ENCODE measurements at regions not wholly inside any gene's neighbourhood (a gene's known extent, or its start where the extent isn't known, plus 50 kb on each side); places are given as distances from the start of the nearest gene placed in this dataset.

DNA sequence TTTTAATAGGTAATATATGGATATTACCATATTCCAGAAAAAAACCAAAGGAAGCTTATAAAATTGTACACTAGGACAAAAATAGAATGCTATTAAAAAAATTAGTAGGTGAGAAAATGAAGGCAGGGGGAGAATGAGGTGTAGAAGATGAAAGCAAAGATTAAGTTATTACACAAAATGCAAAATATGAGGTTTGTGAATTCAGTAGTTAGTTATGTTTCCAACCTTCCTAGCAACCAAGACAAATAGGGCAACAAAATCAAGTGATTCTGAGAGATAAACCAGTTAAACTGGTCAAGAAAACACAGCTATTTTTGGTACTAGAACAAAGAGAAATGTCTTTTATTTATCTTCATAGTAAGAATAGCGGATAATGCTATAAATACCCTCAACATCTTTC lies 300.0 kb upstream of the RASGEF1B start:
- H3K4me1 ChIP-seq (ENCODE audit: control insufficient read depth in 3 of 3, insufficient read depth in 2 of 3, low read depth in 1 of 3, low read length in 2 of 3), result no peaks in the 10 kb centered on the region
- no peak overlapping the region for H3K4me3 ChIP-seq (ENCODE audit: low read depth in 1 of 3, low read length in 3 of 3)
- H3K36me3 ChIP-seq (ENCODE audit: control insufficient read depth in 3 of 3, insufficient read depth in 2 of 3, low read depth in 1 of 3, low read length in 3 of 3), result no peaks in the 10 kb centered on the region
- no peaks in the 10 kb centered on the region for H3K27me3 ChIP-seq (ENCODE audit: control insufficient read depth in 3 of 3, insufficient read depth in 3 of 3, low read length in 3 of 3)
- FAIRE-seq (no peak), DNase-seq (no peak)
- H3K27ac ChIP-seq (ENCODE audit: low read depth in 1 of 3, low read length in 2 of 3), result no peak overlapping the region
- WGBS, 3 donors, result 87 to 94% (median 93%) methylated on average over 1 of the region's 1 CpG
- no peaks in the 10 kb centered on the region for H3K9me3 ChIP-seq (ENCODE audit: control insufficient read depth in 2 of 2, insufficient read depth in 1 of 2, low read depth in 1 of 2, low read length in 1 of 2)

DNA sequence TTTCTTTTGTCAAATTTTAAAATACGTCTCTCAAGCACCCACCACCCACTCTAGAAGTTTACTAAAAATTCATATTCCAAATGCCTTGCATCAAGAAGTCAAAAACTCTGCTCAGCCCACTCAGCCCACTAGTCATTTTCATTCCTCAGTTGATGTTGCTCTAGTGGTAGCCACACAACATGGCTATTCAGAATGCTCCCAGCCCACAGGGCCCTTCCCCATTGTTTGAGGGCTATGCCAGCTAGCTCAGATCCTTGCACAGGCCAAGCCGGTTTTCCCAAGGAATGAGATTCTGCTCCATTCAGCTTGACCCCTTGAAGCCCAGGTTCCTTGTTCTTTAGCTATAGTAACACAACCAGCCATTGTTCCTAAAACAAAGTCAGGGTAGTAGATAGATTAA lies 297.5 kb upstream of the RASGEF1B start:
- no peak overlapping the region for H3K27ac ChIP-seq (ENCODE audit: low read depth in 1 of 3, low read length in 2 of 3)
- no peak for FAIRE-seq
- no peak overlapping the region for H3K4me3 ChIP-seq (ENCODE audit: low read depth in 1 of 3, low read length in 3 of 3)
- H3K36me3 ChIP-seq (ENCODE audit: control insufficient read depth in 3 of 3, insufficient read depth in 2 of 3, low read depth in 1 of 3, low read length in 3 of 3), result no peaks in the 10 kb centered on the region
- DNase-seq, result no peak
- no peaks in the 10 kb centered on the region for H3K27me3 ChIP-seq (ENCODE audit: control insufficient read depth in 3 of 3, insufficient read depth in 3 of 3, low read length in 3 of 3)
- WGBS, 3 donors, result 89 to 96% (median 93%) methylated on average over 2 of the region's 2 CpGs
- H3K9me3 ChIP-seq (ENCODE audit: control insufficient read depth in 2 of 2, insufficient read depth in 1 of 2, low read depth in 1 of 2, low read length in 1 of 2), result no peaks in the 10 kb centered on the region
- no peaks in the 10 kb centered on the region for H3K4me1 ChIP-seq (ENCODE audit: control insufficient read depth in 3 of 3, insufficient read depth in 2 of 3, low read depth in 1 of 3, low read length in 2 of 3)

DNA sequence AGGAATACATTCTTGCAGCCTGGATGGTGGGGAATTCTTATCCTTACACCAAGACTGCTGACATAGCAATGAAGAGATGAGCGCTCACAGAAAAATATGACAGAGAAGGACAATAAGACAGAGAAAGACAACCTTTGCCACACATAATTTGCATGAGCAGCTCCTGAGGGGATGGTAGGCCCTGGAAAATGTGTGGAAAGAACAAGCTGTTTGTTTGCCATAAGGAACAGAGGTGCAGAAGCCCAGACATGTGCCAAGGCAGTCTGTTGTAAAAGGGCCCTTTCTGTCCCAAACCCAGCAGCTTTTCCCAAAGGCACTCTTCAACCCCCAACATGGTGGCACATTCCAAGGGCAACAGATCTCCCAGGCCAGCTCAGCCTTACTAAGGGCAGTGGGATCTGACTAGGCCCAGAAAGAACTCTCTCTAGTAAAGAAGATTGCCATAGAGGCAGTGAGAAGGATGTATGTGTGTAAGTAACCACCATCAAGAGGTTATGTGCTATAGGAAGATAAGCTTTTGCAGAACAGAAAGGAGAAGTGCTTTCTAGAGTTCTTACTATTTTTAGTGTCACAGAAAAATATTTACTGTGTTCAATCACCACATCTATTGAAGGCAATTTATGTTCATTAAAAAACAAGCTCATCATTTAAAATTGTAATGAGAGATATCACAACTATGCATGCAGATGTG lies 287.0 kb upstream of the RASGEF1B start:
- FAIRE-seq, result no peak
- H3K36me3 ChIP-seq (ENCODE audit: control insufficient read depth in 3 of 3, insufficient read depth in 2 of 3, low read depth in 1 of 3, low read length in 3 of 3), result no peaks in the 10 kb centered on the region
- H3K9me3 ChIP-seq (ENCODE audit: control insufficient read depth in 2 of 2, insufficient read depth in 1 of 2, low read depth in 1 of 2, low read length in 1 of 2), result peaks cover 0 to 3% of the 10 kb centered on the region in 2 donors
- no peaks in the 10 kb centered on the region for H3K4me1 ChIP-seq (ENCODE audit: control insufficient read depth in 3 of 3, insufficient read depth in 2 of 3, low read depth in 1 of 3, low read length in 2 of 3)
- no peaks in the 10 kb centered on the region for H3K27me3 ChIP-seq (ENCODE audit: control insufficient read depth in 3 of 3, insufficient read depth in 3 of 3, low read length in 3 of 3)
- 94 to 100% (median 100%) methylated on average over 1 of the region's 1 CpG for WGBS, 3 donors
- no peak overlapping the region for H3K27ac ChIP-seq (ENCODE audit: low read depth in 1 of 3, low read length in 2 of 3)
- H3K4me3 ChIP-seq (ENCODE audit: low read depth in 1 of 3, low read length in 3 of 3), result no peak overlapping the region
- no peak for DNase-seq

DNA sequence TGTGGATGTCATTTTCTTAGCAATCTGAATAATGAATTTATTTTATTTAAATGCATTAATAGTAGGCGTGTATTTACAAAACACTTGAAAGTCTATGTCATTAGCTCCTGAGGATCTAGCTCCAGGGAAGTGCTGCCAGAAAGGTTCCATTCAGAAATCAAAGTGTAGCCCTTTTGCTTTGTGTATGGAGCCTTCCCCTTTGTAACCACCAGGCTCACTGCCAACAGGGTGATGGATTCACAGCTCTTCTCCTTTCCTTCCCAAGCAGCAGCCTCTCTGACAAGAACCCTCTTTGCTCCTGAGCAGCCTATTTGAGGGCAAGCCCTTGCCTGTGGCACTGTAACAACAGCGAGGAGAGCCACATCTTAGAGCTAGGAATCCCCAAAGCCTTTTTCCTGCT lies 286.0 kb upstream of the RASGEF1B start:
- Histone ChIP-seq H3K4me3 (ENCODE audit: low read depth in 1 of 3, low read length in 3 of 3) (no peak overlapping the region), H3K27ac (ENCODE audit: low read depth in 1 of 3, low read length in 2 of 3) (no peak overlapping the region), H3K27me3 (ENCODE audit: control insufficient read depth in 3 of 3, insufficient read depth in 3 of 3, low read length in 3 of 3) (no peaks in the 10 kb centered on the region), H3K9me3 (ENCODE audit: control insufficient read depth in 2 of 2, insufficient read depth in 1 of 2, low read depth in 1 of 2, low read length in 1 of 2) (peaks cover 0 to 3% of the 10 kb centered on the region in 2 donors), H3K4me1 (ENCODE audit: control insufficient read depth in 3 of 3, insufficient read depth in 2 of 3, low read depth in 1 of 3, low read length in 2 of 3) (no peaks in the 10 kb centered on the region), H3K36me3 (ENCODE audit: control insufficient read depth in 3 of 3, insufficient read depth in 2 of 3, low read depth in 1 of 3, low read length in 3 of 3) (no peaks in the 10 kb centered on the region)
- WGBS, 3 donors, result 92 to 97% (median 95%) methylated on average over 2 of the region's 2 CpGs
- no peak for FAIRE-seq
- no peak for DNase-seq

DNA sequence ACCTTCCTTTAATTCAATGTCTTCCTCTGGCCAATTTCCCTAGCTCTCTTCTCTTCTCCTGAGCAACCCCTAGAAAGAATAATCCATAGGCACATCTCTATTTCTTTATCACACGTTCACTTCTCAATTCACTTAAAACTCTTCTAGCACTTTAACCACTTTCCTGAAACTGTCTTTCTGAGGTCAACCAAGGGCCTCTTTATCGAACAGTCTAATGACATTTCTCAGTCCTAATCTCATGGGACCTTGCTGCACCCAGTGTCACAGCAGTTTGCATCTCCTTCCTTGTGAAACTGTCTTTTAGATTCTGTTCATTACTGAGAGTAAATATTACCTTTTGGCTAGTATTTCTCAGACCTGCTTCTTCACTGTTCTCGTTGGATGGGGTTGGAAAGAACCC lies 285.3 kb upstream of the RASGEF1B start:
- peaks cover 0 to 3% of the 10 kb centered on the region in 2 donors for H3K9me3 ChIP-seq (ENCODE audit: control insufficient read depth in 2 of 2, insufficient read depth in 1 of 2, low read depth in 1 of 2, low read length in 1 of 2)
- H3K36me3 ChIP-seq (ENCODE audit: control insufficient read depth in 3 of 3, insufficient read depth in 2 of 3, low read depth in 1 of 3, low read length in 3 of 3), result no peaks in the 10 kb centered on the region
- DNase-seq (no peak), FAIRE-seq (no peak)
- H3K27me3 ChIP-seq (ENCODE audit: control insufficient read depth in 3 of 3, insufficient read depth in 3 of 3, low read length in 3 of 3), result no peaks in the 10 kb centered on the region
- no peak overlapping the region for H3K4me3 ChIP-seq (ENCODE audit: low read depth in 1 of 3, low read length in 3 of 3)
- H3K27ac ChIP-seq (ENCODE audit: low read depth in 1 of 3, low read length in 2 of 3), result no peak overlapping the region
- H3K4me1 ChIP-seq (ENCODE audit: control insufficient read depth in 3 of 3, insufficient read depth in 2 of 3, low read depth in 1 of 3, low read length in 2 of 3), result no peaks in the 10 kb centered on the region
- WGBS, 3 donors, result 50 to 64% (median 60%) methylated on average over 3 of the region's 3 CpGs

DNA sequence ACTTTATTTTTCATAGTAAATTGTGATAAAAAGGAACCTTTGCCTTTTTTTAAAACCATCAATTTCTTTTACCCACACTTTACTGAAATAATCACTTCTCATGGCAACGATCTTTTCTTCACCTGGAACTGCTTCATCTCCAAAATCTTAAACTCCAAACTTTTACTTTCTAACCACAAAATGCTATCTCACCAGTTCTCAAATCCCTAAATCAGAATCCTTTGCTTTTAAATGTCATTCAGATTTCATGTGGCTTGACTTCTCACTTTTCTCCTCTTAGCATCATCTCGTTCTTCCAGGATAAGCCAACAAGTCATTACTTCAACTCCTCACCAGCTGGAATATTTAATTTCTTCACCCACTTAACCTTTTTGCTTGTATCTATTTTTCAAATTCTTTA lies 284.3 kb upstream of the RASGEF1B start:
- WGBS, 3 donors, result 59 to 90% (median 81%) methylated on average over 2 of the region's 2 CpGs
- H3K36me3 ChIP-seq (ENCODE audit: control insufficient read depth in 3 of 3, insufficient read depth in 2 of 3, low read depth in 1 of 3, low read length in 3 of 3), result no peaks in the 10 kb centered on the region

DNA sequence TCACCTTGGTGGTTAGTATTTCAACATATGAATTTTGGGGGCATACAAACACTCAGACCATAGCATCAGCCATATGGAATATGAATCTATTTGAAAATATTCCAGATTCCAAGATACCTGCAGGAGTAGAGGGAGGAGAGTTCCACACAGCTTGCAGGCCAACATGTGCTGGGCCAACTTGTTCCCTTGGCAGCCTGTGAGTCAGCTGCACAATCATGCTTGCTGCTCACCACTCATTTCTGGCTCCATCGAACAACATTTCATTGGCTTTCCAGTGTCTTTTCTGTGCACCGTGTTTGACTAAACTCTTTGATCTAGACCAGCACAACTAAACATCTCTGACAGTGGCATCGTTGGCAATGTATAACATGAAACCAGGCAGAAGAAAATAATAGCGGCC lies 282.5 kb upstream of the RASGEF1B start:
- Histone ChIP-seq H3K36me3 (ENCODE audit: control insufficient read depth in 3 of 3, insufficient read depth in 2 of 3, low read depth in 1 of 3, low read length in 3 of 3) (no peaks in the 10 kb centered on the region), H3K9me3 (ENCODE audit: control insufficient read depth in 2 of 2, insufficient read depth in 1 of 2, low read depth in 1 of 2, low read length in 1 of 2) (peaks cover 0 to 3% of the 10 kb centered on the region in 2 donors), H3K4me3 (ENCODE audit: low read depth in 1 of 3, low read length in 3 of 3) (no peak overlapping the region), H3K27ac (ENCODE audit: low read depth in 1 of 3, low read length in 2 of 3) (no peak overlapping the region), H3K4me1 (ENCODE audit: control insufficient read depth in 3 of 3, insufficient read depth in 2 of 3, low read depth in 1 of 3, low read length in 2 of 3) (no peaks in the 10 kb centered on the region), H3K27me3 (ENCODE audit: control insufficient read depth in 3 of 3, insufficient read depth in 3 of 3, low read length in 3 of 3) (no peaks in the 10 kb centered on the region)
- 91 to 95% (median 94%) methylated on average over 4 of the region's 4 CpGs for WGBS, 3 donors
- DNase-seq (no peak), FAIRE-seq (no peak)

More for the DNA sequence above, 284.3 kb upstream of the RASGEF1B start:
- Histone ChIP-seq H3K4me1 (ENCODE audit: control insufficient read depth in 3 of 3, insufficient read depth in 2 of 3, low read depth in 1 of 3, low read length in 2 of 3) (no peaks in the 10 kb centered on the region), H3K27ac (ENCODE audit: low read depth in 1 of 3, low read length in 2 of 3) (no peak overlapping the region), H3K27me3 (ENCODE audit: control insufficient read depth in 3 of 3, insufficient read depth in 3 of 3, low read length in 3 of 3) (no peaks in the 10 kb centered on the region), H3K4me3 (ENCODE audit: low read depth in 1 of 3, low read length in 3 of 3) (no peak overlapping the region), H3K9me3 (ENCODE audit: control insufficient read depth in 2 of 2, insufficient read depth in 1 of 2, low read depth in 1 of 2, low read length in 1 of 2) (peaks cover 0 to 3% of the 10 kb centered on the region in 2 donors)
- no peak for FAIRE-seq
- DNase-seq, result no peak

DNA sequence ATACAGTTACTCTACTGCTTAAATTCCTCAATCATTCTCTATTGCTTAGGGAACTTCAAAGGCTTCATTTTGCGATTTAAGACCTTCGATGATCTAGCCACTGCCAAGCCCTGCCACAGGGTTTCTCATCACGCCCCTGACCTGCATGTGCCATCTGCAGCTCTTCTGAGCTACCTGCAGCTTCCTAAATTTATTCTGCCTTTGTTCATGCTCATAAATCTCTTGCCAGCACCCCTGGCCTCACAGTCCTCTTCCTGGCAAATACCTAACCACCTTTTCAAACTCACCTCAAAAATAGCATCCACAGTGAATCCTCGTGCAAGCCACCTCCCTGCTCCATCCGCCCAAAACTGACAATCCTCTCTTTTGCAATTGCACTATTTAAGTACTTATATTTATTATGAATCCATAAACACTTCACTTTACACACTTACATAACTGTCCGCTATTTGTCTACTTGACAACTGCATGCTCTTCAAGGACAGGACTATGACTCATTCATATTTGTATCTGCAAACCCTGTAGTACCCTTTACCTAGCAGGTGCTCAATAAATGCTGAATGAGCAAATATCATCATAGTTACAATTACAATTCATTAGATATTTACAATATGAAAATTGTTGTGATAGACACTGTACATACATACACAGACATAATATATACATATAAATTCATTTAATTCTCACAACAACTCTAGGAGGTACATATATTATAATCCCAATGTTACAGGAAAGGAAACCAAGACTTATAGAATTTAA lies 280.0 kb upstream of the RASGEF1B start:
- Histone ChIP-seq H3K27me3 (ENCODE audit: control insufficient read depth in 3 of 3, insufficient read depth in 3 of 3, low read length in 3 of 3) (no peaks in the 10 kb centered on the region), H3K4me3 (ENCODE audit: low read depth in 1 of 3, low read length in 3 of 3) (no peak overlapping the region), H3K27ac (ENCODE audit: low read depth in 1 of 3, low read length in 2 of 3) (no peak overlapping the region), H3K4me1 (ENCODE audit: control insufficient read depth in 3 of 3, insufficient read depth in 2 of 3, low read depth in 1 of 3, low read length in 2 of 3) (peaks cover 0 to 5% (median 4%) of the 10 kb centered on the region in 3 donors), H3K36me3 (ENCODE audit: control insufficient read depth in 3 of 3, insufficient read depth in 2 of 3, low read depth in 1 of 3, low read length in 3 of 3) (no peaks in the 10 kb centered on the region), H3K9me3 (ENCODE audit: control insufficient read depth in 2 of 2, insufficient read depth in 1 of 2, low read depth in 1 of 2, low read length in 1 of 2) (peaks cover 0 to 7% of the 10 kb centered on the region in 2 donors)
- FAIRE-seq (no peak), DNase-seq (no peak)
- WGBS, 3 donors, result 88 to 91% (median 91%) methylated on average over 6 of the region's 6 CpGs

Data from small intestine (tissue), 7 donors.